ENCODE measurements at regions not wholly inside any gene's neighbourhood (a gene's known extent, or its start where the extent isn't known, plus 50 kb on each side); places are given as distances from the start of the nearest gene placed in this dataset.

- TF ChIP-seq ATF3 (IDR thresholded peaks at IDR 0.05) (no peak), ATF3 (CRISPR knock-in tag; conservative IDR thresholded peaks at IDR 0.05) (no peak), ARID4B (CRISPR knock-in tag; IDR thresholded peaks at IDR 0.05) (no peak), RBM14 (IDR thresholded peaks at IDR 0.05; ENCODE audit: borderline replicate concordance, insufficient read depth, low read depth, low read length) (no peak), HOMEZ (CRISPR knock-in tag; IDR thresholded peaks at IDR 0.05) (no peak), TRIM24 (IDR thresholded peaks at IDR 0.05) (no peak), USF2 (CRISPR knock-in tag; IDR thresholded peaks at IDR 0.05) (no peak), ZNF24 (IDR thresholded peaks at IDR 0.05) (no peak), POLR2A (conservative IDR thresholded peaks at IDR 0.05) (no peak), SNIP1 (IDR thresholded peaks at IDR 0.05; ENCODE audit: low read depth) (no peak), ZBTB34 (CRISPR knock-in tag; IDR thresholded peaks at IDR 0.05) (no peak)
Observed at GRCh38 chrX:44058339-44058738, 85.1 kb upstream of the NDP start.
